Activated CD4-positive, alpha-beta T cell treated with anti-CD3 and anti-CD28 coated beads, Interleukin-2, amount 50 U/mL, for 4 hours (primary cell): ENCODE measurements at regions not wholly inside any gene's neighbourhood (a gene's known extent, or its start where the extent isn't known, plus 50 kb on each side); places are given as distances from the start of the nearest gene placed in this dataset.

Source experiments
- DNase-seq, 2 experiments: peaks; one replicate each; pipeline ENCODE4 v3.0.0-alpha.2; 2020

- no peak for DNase-seq
These were observed 145.8 kb upstream of the WNT4 start for GRCh38 chr1:22288593-22289241.

DNA sequence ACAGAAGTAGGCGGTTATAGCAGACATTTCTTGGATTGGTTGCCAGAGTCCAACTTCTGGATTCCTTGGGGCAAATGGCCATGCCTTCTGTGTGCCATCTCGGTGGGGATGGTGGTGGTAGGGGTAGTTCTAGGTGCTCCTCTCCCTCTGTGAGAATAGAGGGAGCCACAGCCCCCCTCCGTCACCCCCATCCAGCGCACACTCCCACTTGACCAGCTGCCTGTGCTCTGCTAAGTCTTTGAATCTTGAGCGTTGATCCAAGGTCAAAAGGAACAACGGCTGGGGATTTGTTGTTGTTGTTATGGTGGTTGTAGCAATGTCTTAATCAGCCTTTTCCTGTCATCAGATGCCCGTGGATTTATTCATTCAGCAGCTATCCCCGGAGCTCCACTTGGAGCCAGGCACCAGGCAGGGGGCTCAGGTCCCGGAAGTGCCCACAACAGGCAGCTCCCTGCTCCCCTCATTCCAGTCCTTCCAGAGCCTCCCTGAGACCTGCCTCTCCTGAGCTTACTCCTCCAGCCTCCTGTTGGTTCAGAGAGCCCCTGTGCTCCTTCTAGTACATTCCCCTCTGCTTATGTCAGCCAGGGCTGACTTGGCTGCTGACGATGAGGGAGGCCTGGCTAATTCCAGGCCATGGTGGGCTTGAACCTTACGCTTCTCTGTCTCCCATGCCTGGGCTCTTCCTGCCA, 146.6 kb upstream of the WNT4 start:
- no peak for DNase-seq

DNA sequence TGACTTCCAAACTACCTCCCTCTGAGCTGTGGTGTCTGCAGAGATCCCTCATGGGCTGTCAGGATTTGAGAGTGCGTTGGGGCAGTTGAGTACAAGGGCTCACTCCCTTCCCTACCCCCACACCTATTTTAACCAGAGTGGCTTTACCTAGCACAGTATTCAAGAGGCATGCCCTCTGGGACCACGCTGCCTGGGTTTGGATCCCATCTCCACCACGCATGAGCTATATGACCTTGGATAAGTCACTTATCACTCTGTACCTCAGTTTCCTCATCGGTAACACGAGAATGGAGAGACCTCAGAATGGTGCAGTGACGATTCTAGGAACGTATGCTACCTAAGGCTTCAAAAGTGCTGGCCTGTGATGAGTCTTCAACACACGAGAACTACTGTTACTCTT, 147.3 kb upstream of the WNT4 start:
- DNase-seq, result no peak

GRCh38 chr1:22290611-22291010, 147.7 kb upstream of the WNT4 start:
- no peak for DNase-seq

- DNase-seq, result no peak
These were observed 148.2 kb upstream of the WNT4 start for GRCh38 chr1:22291057-22291456.

DNA sequence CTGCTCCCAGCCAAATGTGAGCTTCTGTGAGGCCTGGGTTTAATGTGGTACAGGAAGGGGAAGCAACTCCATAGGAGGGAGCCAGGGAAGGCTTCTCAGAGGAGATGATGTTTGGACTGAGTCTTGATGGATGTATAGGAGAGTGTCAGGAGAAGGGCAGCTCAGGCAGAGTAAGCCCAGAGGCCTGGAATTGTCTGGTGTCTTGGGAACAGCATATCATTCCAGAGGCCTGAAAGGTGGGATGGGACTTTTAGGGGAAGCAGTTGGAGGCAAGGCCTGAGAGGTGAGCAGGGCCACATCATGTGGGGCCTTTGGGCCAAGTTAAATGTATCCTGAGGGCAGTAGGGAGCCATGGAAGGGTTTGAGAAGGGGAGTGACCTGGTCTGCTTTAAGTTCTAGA, 148.6 kb upstream of the WNT4 start:
- no peak for DNase-seq

DNA sequence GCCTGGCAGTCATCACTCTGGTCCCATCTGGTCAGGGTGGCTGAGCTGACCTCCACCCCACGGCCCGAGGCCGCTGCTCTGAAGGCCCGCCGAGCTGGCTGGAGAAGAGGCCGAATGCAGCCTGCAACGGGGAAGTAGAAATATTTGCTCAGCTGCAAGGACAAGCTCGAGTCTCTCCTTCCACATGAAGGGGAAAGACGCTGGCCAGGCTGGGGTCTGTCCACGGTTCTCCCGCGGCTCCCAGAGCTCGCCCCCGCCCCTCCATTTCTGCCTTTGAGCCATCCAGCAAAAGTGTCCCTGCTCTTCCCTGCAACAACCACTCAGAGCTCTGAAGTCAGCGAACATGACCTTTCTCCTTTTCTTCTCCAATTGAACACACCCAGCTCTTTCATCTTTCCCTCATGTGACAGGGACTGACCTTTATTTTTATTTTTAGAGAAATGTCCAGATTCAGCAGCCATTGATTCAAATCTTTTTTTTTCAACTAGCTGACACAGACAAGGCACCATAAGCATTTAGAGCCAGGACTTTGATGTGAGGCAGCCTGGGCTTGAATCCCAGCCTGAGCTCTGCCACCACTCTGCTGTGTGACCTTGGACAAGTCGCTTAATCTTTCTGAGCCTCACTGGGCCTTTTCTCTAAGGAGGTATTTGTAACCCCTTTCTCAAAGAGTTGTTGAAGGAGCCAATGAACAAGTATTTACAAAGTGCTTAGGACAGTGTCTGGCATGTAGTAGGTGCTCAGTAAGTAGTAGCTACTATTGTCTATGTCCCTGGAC, 149.3 kb upstream of the WNT4 start:
- no peak for DNase-seq

DNA sequence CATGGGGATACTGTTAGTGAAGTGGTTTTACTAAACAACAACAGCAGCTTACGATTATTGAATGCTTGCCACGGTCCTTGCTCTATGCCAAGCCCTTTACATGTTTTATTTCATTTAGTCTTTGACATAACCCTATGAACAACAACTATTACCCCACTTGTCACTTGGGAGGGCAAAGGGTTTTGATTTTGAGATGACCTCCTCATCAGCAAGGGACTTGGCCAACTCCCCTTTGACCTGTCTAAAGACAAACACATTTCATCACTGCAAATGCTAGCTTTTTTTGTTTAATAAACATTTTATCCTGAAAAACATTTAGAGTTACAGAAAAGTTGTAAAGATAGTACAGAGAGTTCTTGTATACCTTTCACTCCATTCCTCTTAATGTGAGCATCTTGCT, 152.5 kb upstream of the WNT4 start:
- DNase-seq, result no peak

GRCh38 chr1:22295856-22296255, 153.0 kb upstream of the WNT4 start:
- no peak for DNase-seq

DNA sequence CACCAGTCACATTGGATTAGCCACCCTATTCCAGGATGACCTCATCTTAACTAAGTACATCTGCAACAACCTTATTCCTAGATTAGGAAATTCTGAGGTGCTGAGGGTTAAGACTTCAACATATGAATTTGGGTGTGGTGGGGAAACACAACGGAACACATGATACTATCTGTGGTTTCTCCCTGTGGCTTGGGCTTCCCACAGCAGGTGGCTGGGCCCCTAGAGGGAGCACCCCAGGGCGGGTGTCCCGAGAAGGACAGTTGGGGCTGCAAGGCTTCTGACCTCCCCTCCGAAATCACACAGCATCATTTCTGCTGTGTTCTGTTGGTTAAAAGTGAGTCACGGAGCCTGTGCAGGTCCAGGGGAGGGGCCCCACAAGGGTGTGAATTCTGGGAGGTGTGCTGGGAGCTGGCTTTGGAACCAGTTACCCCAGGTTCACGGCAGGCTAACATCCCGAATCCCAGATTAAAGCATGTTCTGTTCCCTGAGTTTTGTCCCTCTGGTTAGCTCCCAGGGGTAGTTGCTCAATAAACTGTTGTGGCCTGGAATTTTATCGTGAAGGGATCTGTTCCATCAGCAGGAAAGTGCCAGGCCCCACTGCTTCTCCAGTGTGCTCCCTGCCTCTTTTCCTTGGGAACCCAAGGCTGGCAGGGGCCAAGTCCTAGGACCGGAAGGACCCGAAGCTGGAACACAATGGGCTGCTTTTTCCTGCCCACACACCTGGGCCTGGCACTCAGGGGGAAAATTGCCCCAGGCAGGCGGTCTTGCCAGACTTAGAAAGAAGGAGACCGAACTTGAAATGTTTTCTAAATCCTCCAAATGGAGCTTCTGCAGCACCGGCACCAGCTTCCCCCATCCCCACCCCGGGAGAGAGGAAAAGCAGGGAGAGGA, 154.0 kb upstream of the WNT4 start:
- DNase-seq, result no peak

GRCh38 chr1:22297999-22298398, 153.7 kb upstream of the ZBTB40 start:
- DNase-seq, result no peak

GRCh38 chr1:22303816-22304215, 147.8 kb upstream of the ZBTB40 start:
- DNase-seq, result no peak

- no peak for DNase-seq
These were observed 142.1 kb upstream of the ZBTB40 start for GRCh38 chr1:22309572-22309971.

DNA sequence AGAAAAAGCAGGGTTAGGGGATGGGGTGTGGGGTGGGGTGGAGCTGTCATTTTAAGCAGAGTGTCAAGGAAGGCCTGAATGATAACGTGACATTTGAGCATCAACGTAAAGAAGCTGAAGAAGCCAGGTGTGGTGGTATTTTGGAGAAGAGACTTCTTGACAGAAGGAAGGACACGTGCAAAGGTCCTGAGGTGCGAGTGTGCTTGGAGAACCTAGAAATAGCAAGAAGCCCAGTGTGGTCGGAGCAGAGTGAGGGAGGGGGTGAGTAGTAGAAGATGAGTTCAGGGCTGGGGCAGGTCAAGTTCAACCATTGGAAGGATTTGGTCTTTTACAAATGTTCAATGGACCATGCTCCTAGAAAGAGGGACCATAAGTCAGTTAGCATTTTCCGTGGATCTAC, 140.2 kb upstream of the ZBTB40 start:
- DNase-seq, result no peak

- DNase-seq, result no peak
These were observed 138.3 kb upstream of the ZBTB40 start for GRCh38 chr1:22313321-22313720.

DNA sequence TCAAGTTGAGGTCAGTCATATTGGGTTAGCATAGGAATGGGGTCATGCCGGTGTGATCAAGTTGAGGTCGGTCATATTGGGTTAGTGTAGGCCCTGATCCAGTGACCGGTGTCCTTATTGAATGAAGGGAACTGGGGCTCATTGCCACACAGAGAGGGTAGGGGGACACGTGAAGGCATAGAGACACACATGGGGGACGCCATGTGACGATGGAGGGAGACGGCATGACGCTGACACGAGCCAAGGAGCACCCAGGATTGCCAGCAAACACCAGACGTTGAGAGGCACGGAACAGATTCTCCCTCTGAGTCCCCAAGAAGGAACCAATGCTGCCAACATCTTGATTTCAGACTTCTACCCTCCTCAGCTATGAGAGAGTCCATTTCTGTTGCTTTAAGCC, 136.9 kb upstream of the ZBTB40 start:
- DNase-seq, result no peak

DNA sequence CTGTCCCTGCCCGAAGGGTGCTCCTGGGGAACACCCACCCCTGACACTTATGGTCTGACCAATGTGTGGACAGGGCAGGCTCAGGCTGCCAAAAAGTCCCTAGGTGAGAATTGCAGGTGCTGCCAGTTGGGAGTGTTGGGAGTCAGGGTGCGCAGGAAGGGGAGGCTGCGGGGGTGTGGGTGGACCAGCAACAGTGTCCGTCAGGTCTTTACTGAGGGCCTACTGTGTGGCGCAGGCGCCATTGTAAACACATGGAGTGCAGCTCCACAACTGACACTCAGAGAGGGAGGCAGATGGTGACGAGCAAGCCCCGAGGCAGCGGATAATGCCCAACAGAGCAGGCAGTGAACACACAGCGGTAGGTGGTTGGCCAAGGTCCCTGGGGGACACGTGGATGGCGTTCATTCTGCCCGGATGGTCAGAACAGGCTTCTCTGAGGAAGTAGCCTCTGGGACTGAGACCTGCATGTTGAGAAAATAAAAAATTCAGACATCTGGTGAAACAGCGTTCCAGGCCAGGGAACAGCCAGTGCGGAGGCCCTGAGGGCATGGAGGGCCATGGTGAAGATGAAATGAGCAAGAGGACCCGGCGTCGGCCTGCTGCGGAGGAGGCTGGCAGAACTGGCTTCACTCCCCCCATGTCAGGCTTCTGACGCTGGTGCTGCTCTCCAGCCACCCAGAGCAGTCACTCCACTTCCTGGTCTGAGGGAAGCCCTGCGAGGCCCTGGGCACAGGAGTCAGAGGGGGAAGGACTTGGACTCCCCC, 136.2 kb upstream of the ZBTB40 start:
- no peak for DNase-seq

DNA sequence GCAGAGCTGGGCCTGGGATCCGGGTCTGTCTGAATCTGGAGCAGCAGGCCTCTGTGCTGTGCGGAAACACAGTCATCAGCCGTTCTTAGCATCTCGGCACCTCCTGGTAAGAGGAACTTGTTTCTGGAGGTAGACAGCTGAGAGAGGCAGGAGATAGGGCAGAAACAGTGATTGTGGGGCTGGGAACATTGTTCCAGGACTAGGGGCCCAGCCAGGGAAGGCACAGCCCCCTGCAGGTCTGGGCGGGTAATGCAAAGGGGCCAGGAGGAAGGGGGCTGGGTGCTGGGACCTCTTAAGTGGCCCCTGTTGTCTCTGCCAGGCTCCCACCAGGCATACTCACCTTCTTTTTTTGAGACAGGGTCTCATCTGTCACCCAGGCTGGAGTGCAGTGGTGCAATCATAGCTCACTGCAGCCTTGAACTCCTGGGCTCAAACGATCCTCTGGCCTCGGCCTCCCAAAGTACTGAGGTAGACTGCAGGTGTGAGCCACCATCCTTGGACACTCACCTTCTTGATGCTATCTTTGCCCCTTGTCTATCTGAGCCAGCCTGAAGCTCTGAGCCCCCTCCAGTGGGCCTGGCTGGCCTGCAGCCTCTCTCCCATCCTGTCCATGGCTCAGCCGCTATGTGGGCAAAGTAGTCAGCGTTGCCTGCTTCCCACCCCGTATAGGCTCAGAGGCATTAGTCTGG, 134.3 kb upstream of the ZBTB40 start:
- DNase-seq, result no peak

GRCh38 chr1:22317920-22318243, 133.8 kb upstream of the ZBTB40 start:
- DNase-seq, result no peak

DNA sequence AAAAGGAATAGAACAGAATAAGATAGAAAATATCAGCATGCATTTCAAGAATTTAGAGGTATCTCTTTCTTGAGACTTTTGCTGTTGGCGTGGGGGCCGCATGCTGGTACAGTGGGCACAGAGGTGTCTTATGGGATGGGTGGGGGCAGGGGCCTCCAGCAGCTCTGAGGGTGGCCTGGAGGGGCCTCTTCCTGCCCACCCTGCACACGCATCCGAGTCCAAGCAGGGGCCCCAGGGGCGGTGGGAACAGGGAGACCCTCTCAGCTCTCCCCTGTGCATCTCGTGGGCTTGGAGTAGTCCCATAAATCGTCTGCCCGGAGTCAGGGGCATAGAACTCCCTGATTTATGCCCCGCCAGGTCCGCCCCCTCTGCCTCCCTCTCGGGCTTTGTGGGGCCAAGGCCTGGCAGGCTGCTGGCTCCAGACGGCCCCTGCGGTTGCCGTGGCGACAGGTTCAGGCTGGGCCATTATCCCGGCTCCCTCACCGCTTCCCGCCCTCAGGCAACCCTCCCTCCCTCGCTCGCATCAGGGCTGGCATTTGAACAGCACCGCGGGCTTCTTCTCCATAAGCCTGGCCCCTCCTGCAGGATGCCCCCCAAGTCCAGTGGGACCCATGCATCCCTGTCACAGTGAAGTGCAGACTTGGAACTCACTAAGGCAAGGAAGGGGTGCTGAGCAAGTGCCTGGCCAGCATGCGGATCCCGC, 133.2 kb upstream of the ZBTB40 start:
- no peak for DNase-seq

DNA sequence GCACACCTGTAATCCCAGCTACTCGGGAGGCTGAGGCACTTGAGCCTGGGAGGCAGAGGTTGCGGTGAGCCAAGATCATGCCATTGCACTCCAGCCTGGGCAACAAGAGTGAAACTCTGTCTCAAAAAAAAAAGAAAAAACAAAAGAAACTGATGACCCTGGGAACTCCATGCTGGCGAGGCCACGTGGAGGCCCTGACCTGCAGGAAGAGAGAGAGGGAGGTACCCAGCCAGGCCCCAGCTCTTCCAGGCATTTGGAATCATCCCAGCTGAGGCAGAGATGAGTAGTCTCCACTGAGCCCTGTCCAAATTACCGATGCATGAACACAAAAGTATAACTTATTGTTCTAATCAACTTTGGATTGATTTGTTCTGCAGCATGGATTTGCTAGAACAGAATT, 132.0 kb upstream of the ZBTB40 start:
- no peak for DNase-seq
